SK-N-SH (cell line): ENCODE measurements at regions not wholly inside any gene's neighbourhood (a gene's known extent, or its start where the extent isn't known, plus 50 kb on each side); places are given as distances from the start of the nearest gene placed in this dataset.

ENCODE experiments used
- CTCF ChIA-PET: fragments of 300-600, 350-600 bp; formaldehyde crosslinking; extraction: SDS; loops from one replicate; lab custom pipeline; 2021; lab: Yijun Ruan, JAX
- POLR2A ChIA-PET: fragments of 350-600 bp; sonication (Branson Sonifier 250); formaldehyde crosslinking; extraction: SDS; loops from one replicate; lab custom pipeline; 2020; ENCODE audit warnings: antibody characterized with exemption, inconsistent platforms; lab: Yijun Ruan, JAX
- DNase-seq: peaks from one replicate; pipeline ENCODE4 v3.0.0; 2012
- H2AFZ ChIP-seq: fragments of 200-600 bp; sonication (generic); 2 replicates; pipeline ENCODE4 v1.8.1; 2016; ENCODE audit warnings: antibody characterized with exemption, mild to moderate bottlenecking, low read depth
- H3F3A ChIP-seq: fragments of 200-600 bp; sonication (generic); replicated peaks from 2 replicates; pipeline ENCODE3; 2016; ENCODE audit warnings: antibody characterized with exemption, mild to moderate bottlenecking; ENCODE audit not compliant: insufficient read depth
- H3K27ac ChIP-seq, 2 experiments: fragments of 200-500 bp in 1 of 2; fragments of 200-600 bp in 1 of 2; sonication (Bioruptor generic) in 1 of 2; sonication (generic), shearing (Covaris generic) in 1 of 2; 2 replicates each; pipeline versions ENCODE4 v1.5.1 to v1.6.1; 2014 to 2016; ENCODE audit warnings: low read depth in 2 of 2, inconsistent platforms in 1 of 2, low read length in 1 of 2, mild to moderate bottlenecking in 1 of 2, mixed read lengths in 1 of 2
- H3K27me3 ChIP-seq: fragments of 200-600 bp; sonication (generic), shearing (Covaris generic); 2 replicates; pipeline ENCODE4 v1.6.1; 2016; ENCODE audit warnings: mixed run types; ENCODE audit not compliant: insufficient read depth
- H3K36me3 ChIP-seq, 2 experiments: fragments of 200-500 bp in 1 of 2; fragments of 200-600 bp in 1 of 2; sonication (Bioruptor generic) in 1 of 2; sonication (generic) in 1 of 2; replicated peaks in 1 of 2; 2 replicates each; pipeline versions ENCODE3 to v1.5.1; 2014 to 2016; ENCODE audit warnings: low read length in 1 of 2, mild to moderate bottlenecking in 1 of 2; ENCODE audit not compliant: insufficient read depth in 2 of 2, control insufficient read depth in 1 of 2
- H3K4me1 ChIP-seq, 2 experiments: fragments of 200-500 bp in 1 of 2; fragments of 200-600 bp in 1 of 2; sonication (Bioruptor generic) in 1 of 2; sonication (generic), shearing (Covaris generic) in 1 of 2; 2 replicates each; pipeline versions ENCODE4 v1.5.1 to v1.6.1; 2014 to 2016; ENCODE audit warnings: low read depth in 1 of 2, low read length in 1 of 2, mixed run types in 1 of 2; ENCODE audit not compliant: insufficient read depth in 2 of 2, control insufficient read depth in 1 of 2
- H3K4me2 ChIP-seq: fragments of 200-600 bp; sonication (generic), shearing (Covaris generic); 2 replicates; pipeline ENCODE4 v1.6.1; 2017; ENCODE audit warnings: mixed run types
- H3K4me3 ChIP-seq, 2 experiments: fragments of 200-500 bp in 1 of 2; fragments of 200-600 bp in 1 of 2; sonication (Bioruptor generic) in 1 of 2; sonication (generic), shearing (Covaris generic) in 1 of 2; 2 replicates each; pipeline versions ENCODE4 v1.5.1 to v1.8.1; 2014 to 2016; ENCODE audit warnings: low read depth in 2 of 2, inconsistent platforms in 1 of 2, low read length in 1 of 2, mild to moderate bottlenecking in 1 of 2, mixed read lengths in 1 of 2, moderate library complexity in 1 of 2
- H3K79me2 ChIP-seq: fragments of 200-600 bp; sonication (generic); 2 replicates; pipeline ENCODE4 v1.8.1; 2017; ENCODE audit warnings: mild to moderate bottlenecking; ENCODE audit not compliant: insufficient read depth
- H3K9ac ChIP-seq: fragments of 200-600 bp; sonication (generic); 2 replicates; pipeline ENCODE4 v1.6.1; 2017; ENCODE audit warnings: mixed run types
- H3K9me2 ChIP-seq: fragments of 200-600 bp; sonication (generic); 2 replicates; pipeline ENCODE4 v1.6.1; 2017; ENCODE audit warnings: mixed run types
- H3K9me3 ChIP-seq: fragments of 200-600 bp; sonication (generic); 2 replicates; pipeline ENCODE4 v1.6.1; 2017; ENCODE audit warnings: mixed run types, mild to moderate bottlenecking, moderate library complexity
- H4K20me1 ChIP-seq: fragments of 200-600 bp; sonication (generic); 2 replicates; pipeline ENCODE4 v1.6.1; 2017; ENCODE audit warnings: mild to moderate bottlenecking, mixed run types; ENCODE audit not compliant: insufficient read depth
- CHD2 ChIP-seq: fragments of 150-350 bp; IDR thresholded peaks from 2 replicates; pipeline ENCODE4 v1.6.1; 2018; ENCODE audit warnings: low read length; ENCODE audit not compliant: partially characterized antibody
- ELF1 ChIP-seq: IDR thresholded peaks from 2 replicates; pipeline ENCODE4 v1.4.0; 2012
- EP300 ChIP-seq, 2 experiments: IDR thresholded peaks; 2 replicates each; pipeline versions ENCODE4 v1.4.0 to v1.6.1; 2012; ENCODE audit warnings: borderline replicate concordance in 1 of 2, low read depth in 1 of 2, low read length in 1 of 2
- EZH2phosphoT487 ChIP-seq: fragments of 200-600 bp; sonication (generic); IDR thresholded peaks from 2 replicates; pipeline ENCODE4 v1.6.1; 2017; ENCODE audit warnings: low read depth, mixed run types, mild to moderate bottlenecking, antibody characterized with exemption, moderate library complexity, borderline replicate concordance
- FOSL2 ChIP-seq: IDR thresholded peaks from 2 replicates; pipeline ENCODE4 v1.4.0; 2012; ENCODE audit warnings: low read depth, mild to moderate bottlenecking, moderate library complexity, borderline replicate concordance
- FOXJ3 ChIP-seq: sonication (generic); formaldehyde crosslinking; IDR thresholded peaks from 2 replicates; pipeline ENCODE4 v1.5.1; 2020; ENCODE audit warnings: mild to moderate bottlenecking, missing genetic modification reagents
- GATA2 ChIP-seq: sonication (generic); formaldehyde crosslinking; IDR thresholded peaks from 2 replicates; pipeline ENCODE4 v1.5.0; 2020; ENCODE audit warnings: mild to moderate bottlenecking, missing genetic modification reagents
- NFIC ChIP-seq: IDR thresholded peaks from 2 replicates; pipeline ENCODE4 v1.4.0; 2012; ENCODE audit warnings: borderline replicate concordance
- RFX5 ChIP-seq: IDR thresholded peaks from 2 replicates; pipeline ENCODE4 v1.6.1; 2012; ENCODE audit warnings: mild to moderate bottlenecking, improper control_type of control experiment, low read length
- RXRA ChIP-seq: IDR thresholded peaks from 2 replicates; pipeline ENCODE4 v1.4.0; 2012; ENCODE audit warnings: low read depth, mild to moderate bottlenecking, borderline replicate concordance
- SIN3A ChIP-seq: IDR thresholded peaks from 2 replicates; pipeline ENCODE4 v1.6.1; 2012; ENCODE audit warnings: low read depth, mild to moderate bottlenecking, low read length, moderate library complexity, borderline replicate concordance
- TAF1 ChIP-seq: IDR thresholded peaks from 2 replicates; pipeline ENCODE4 v1.6.1; 2012; ENCODE audit warnings: low read depth, mild to moderate bottlenecking, low read length, moderate library complexity, borderline replicate concordance
- TCF12 ChIP-seq: IDR thresholded peaks from 2 replicates; pipeline ENCODE4 v1.4.0; 2012
- TEAD4 ChIP-seq: IDR thresholded peaks from 2 replicates; pipeline ENCODE4 v1.4.0; 2012; ENCODE audit warnings: mild to moderate bottlenecking, borderline replicate concordance; ENCODE audit not compliant: insufficient read depth
- USF2 ChIP-seq: fragments of 150-350 bp; IDR thresholded peaks from 2 replicates; pipeline ENCODE4 v1.6.1; 2017; ENCODE audit warnings: antibody characterized with exemption, low read length, low read depth, borderline replicate concordance
- WGBS: methylation state at CpG from one replicate; pipeline ENCODE4 v1.1.6; 2017; ENCODE audit warnings: low lambda C conversion rate; 5-methylcytosine and 5-hydroxymethylcytosine counted together
- TF ChIP-seq, protein P1 (sequence below): IDR thresholded peaks from 2 replicates; pipeline ENCODE4 v1.6.1; 2012; ENCODE audit warnings: mild to moderate bottlenecking, low read depth, low read length, moderate library complexity
- TF ChIP-seq, protein P2 (sequence below): IDR thresholded peaks from 2 replicates; pipeline ENCODE4; 2012

DNA sequence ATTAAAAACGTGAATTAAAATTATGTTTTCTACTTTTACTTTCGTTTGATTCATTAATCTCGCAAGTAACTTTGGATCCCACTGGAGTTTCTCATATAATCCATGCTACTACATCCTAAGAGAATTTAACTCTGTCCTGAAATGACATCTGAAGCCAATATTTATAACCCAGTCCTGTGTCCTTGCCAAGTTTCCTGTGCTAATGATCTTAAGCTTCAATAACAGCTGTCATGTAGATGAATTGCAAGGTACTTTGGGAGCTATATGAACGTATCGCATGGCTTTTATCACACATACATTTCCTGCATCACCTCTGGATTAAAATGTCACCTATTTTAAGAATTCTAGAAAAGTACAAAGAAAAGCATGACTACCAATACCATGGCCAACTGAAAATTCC lies 833.8 kb upstream of the CITED2 start:
- Histone ChIP-seq H3K36me3 (no peaks in the 10 kb centered on the region), H3K27ac (peak overlapping the region in 1 of 2 experiments; percentile 62; a peak in 1 of 4 replicates), H3K79me2 (no peaks in the 10 kb centered on the region), H3K9me3 (no peaks in the 10 kb centered on the region), H2AFZ (no peak overlapping the region), H4K20me1 (no peaks in the 10 kb centered on the region), H3K9me2 (no peaks in the 10 kb centered on the region), H3K4me3 (no peak overlapping the region), H3K27me3 (no peaks in the 10 kb centered on the region), H3K4me2 (no peak overlapping the region), H3F3A (peaks cover 10% of the 10 kb centered on the region), H3K4me1 (no peaks in the 10 kb centered on the region; a peak in 1 of 4 replicates), H3K9ac (no peak overlapping the region)
- DNase-seq = no peak
- ChIA-PET POLR2A (no interaction called here), CTCF (interaction anchor here (0.6 to 0.8 kb wide), 2 partner anchors 10 to 20 kb away, joined by 3 read pairs; no protein-coding TSS in a partner anchor)
- 74% methylated on average over 5 of the region's 5 CpGs for WGBS
- TF ChIP-seq, protein P1, sequence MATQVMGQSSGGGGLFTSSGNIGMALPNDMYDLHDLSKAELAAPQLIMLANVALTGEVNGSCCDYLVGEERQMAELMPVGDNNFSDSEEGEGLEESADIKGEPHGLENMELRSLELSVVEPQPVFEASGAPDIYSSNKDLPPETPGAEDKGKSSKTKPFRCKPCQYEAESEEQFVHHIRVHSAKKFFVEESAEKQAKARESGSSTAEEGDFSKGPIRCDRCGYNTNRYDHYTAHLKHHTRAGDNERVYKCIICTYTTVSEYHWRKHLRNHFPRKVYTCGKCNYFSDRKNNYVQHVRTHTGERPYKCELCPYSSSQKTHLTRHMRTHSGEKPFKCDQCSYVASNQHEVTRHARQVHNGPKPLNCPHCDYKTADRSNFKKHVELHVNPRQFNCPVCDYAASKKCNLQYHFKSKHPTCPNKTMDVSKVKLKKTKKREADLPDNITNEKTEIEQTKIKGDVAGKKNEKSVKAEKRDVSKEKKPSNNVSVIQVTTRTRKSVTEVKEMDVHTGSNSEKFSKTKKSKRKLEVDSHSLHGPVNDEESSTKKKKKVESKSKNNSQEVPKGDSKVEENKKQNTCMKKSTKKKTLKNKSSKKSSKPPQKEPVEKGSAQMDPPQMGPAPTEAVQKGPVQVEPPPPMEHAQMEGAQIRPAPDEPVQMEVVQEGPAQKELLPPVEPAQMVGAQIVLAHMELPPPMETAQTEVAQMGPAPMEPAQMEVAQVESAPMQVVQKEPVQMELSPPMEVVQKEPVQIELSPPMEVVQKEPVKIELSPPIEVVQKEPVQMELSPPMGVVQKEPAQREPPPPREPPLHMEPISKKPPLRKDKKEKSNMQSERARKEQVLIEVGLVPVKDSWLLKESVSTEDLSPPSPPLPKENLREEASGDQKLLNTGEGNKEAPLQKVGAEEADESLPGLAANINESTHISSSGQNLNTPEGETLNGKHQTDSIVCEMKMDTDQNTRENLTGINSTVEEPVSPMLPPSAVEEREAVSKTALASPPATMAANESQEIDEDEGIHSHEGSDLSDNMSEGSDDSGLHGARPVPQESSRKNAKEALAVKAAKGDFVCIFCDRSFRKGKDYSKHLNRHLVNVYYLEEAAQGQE = no peak
- TF ChIP-seq, protein P2, sequence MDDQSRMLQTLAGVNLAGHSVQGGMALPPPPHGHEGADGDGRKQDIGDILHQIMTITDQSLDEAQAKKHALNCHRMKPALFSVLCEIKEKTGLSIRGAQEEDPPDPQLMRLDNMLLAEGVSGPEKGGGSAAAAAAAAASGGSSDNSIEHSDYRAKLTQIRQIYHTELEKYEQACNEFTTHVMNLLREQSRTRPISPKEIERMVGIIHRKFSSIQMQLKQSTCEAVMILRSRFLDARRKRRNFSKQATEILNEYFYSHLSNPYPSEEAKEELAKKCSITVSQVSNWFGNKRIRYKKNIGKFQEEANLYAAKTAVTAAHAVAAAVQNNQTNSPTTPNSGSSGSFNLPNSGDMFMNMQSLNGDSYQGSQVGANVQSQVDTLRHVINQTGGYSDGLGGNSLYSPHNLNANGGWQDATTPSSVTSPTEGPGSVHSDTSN = peak; percentile 51
- TF ChIP-seq NFIC (peak; percentile 29; the same call in 1 of the 2 replicates), EP300 (IDR thresholded peaks at IDR 0.05; ENCODE audit: borderline replicate concordance in 1 of 2, low read depth in 1 of 2, low read length in 1 of 2) (peak in 1 of 2 experiments; percentile 20; a peak in 1 of 4 replicates), FOSL2 (no peak), TCF12 (peak; percentile 37)

DNA sequence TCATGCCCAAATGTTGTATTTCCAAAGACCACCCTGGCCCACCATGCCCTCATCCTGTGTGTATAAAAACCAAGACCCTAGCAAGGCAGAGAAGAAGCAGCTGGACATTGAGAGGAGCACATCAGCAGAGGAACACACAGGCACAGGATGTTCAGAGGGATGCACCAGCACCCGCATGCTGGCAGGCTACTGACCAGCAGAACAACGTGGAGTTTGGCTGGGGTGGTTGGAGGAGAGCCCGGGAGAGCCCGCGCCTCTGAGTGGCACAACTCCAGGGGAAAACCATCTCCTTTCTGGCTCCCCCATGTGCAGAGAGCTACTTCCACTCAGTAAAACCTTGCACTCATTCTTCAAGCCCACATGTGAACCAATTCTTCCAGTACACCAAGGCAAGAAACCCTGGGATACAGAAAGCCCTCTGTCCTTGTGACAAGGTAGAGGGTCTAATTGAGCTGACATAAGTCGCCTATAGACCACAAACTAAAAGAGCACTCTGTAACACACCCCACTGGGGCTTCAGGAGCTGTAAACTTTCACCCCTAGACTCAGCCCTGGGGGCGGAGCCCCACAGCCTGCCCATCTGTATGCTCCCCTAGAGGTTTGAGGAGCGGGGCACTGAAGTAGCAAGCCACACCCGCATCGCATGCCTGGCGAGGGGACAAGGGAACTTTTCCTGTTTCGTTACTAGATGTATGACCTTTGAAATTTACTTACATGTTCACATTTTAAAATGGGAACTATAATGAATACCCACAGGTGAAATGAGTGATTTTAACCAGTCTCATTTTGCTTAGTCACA lies 831.5 kb upstream of the CITED2 start:
- POLR2A ChIA-PET = no interaction called here
- WGBS = 87% methylated on average over 11 of the region's 12 CpGs
- TF ChIP-seq RFX5 = no peak
- TF ChIP-seq FOXJ3 (CRISPR knock-in tag) = no peak
- TF ChIP-seq SIN3A = no peak
- TF ChIP-seq TAF1 = no peak
- TF ChIP-seq TEAD4 = no peak
- no peak for TF ChIP-seq RXRA
- TF ChIP-seq USF2 = no peak
- TF ChIP-seq, protein P1 = no peak
- no peak for TF ChIP-seq ELF1
- TF ChIP-seq CHD2 = no peak
- no peak for TF ChIP-seq EZH2phosphoT487
- no peak for TF ChIP-seq GATA2

More for the DNA sequence above, 831.5 kb upstream of the CITED2 start:
- H3K79me2 ChIP-seq = no peaks in the 10 kb centered on the region
- no peak overlapping the region for H3K4me2 ChIP-seq
- no peaks in the 10 kb centered on the region for H4K20me1 ChIP-seq
- H3K9ac ChIP-seq = no peak overlapping the region
- H3K36me3 ChIP-seq = no peaks in the 10 kb centered on the region
- no peak overlapping the region for H3K27ac ChIP-seq
- DNase-seq = no peak
- H2AFZ ChIP-seq = no peak overlapping the region
- H3K9me3 ChIP-seq = no peaks in the 10 kb centered on the region
- H3K4me1 ChIP-seq = no peaks in the 10 kb centered on the region; a peak in 1 of 4 replicates
- CTCF ChIA-PET = no interaction called here
- no peak overlapping the region for H3K4me3 ChIP-seq
- H3K9me2 ChIP-seq = no peaks in the 10 kb centered on the region
- H3F3A ChIP-seq = peaks cover 18% of the 10 kb centered on the region
- no peaks in the 10 kb centered on the region for H3K27me3 ChIP-seq
